HEK293 (cell line): ENCODE measurements at regions not wholly inside any gene's neighbourhood (a gene's known extent, or its start where the extent isn't known, plus 50 kb on each side); places are given as distances from the start of the nearest gene placed in this dataset.

Experiments used
- CTCF ChIA-PET: fragments of 350-600 bp; formaldehyde crosslinking; extraction: SDS; loops from one replicate; lab custom pipeline; 2021; ENCODE audit warnings: antibody characterized with exemption; lab: Yijun Ruan, JAX
- POLR2A ChIA-PET: fragments of 300-600 bp; formaldehyde crosslinking; extraction: SDS; loops from one replicate; lab custom pipeline; 2020; ENCODE audit warnings: antibody characterized with exemption, inconsistent platforms; lab: Yijun Ruan, JAX
- H3K27ac ChIP-seq: fragments of 200-500 bp; sonication (Bioruptor generic); 2 replicates; pipeline ENCODE4 v1.5.1; 2014; ENCODE audit warnings: low read depth, low read length, control low read depth, inconsistent platforms; ENCODE audit errors: extremely low read depth
- H3K36me3 ChIP-seq, 2 experiments: fragments of 200-500 bp in 1 of 2; sonication (Bioruptor generic) in 1 of 2; 1 replicate in 1 of 2; 2 replicates in 1 of 2; pipeline ENCODE4 v1.5.1; 2014 to 2017; ENCODE audit warnings: inconsistent platforms in 2 of 2, low read length in 2 of 2; ENCODE audit not compliant: control insufficient read depth in 2 of 2, insufficient read depth in 1 of 2
- H3K4me1 ChIP-seq: fragments of 200-500 bp; sonication (Bioruptor generic); 2 replicates; pipeline ENCODE4 v1.5.1; 2014; ENCODE audit warnings: mild to moderate bottlenecking, low read length, inconsistent platforms; ENCODE audit not compliant: control insufficient read depth, insufficient read depth
- H3K4me3 ChIP-seq: 2 replicates; pipeline ENCODE4 v1.5.1; 2011; ENCODE audit warnings: low read depth, mild to moderate bottlenecking, control low read depth, low read length, moderate library complexity
- H3K9me3 ChIP-seq: fragments of 200-500 bp; sonication (Bioruptor generic); 2 replicates; pipeline ENCODE4 v1.5.1; 2014; ENCODE audit warnings: low read depth, low read length, inconsistent platforms; ENCODE audit not compliant: control insufficient read depth, insufficient read depth
- ELK4 ChIP-seq: IDR thresholded peaks from 2 replicates; pipeline ENCODE4 v1.6.1; 2011; ENCODE audit warnings: mild to moderate bottlenecking, low read depth, low read length, borderline replicate concordance
- HIC1 ChIP-seq: fragments of 450-650 bp; formaldehyde crosslinking; IDR thresholded peaks from 2 replicates; pipeline ENCODE4 v1.5.1; 2016; ENCODE audit warnings: missing biosample characterization, missing genetic modification characterization
- KLF1 ChIP-seq: fragments of 450-650 bp; formaldehyde crosslinking; IDR thresholded peaks from 2 replicates; pipeline ENCODE4 v1.5.1; 2016; ENCODE audit warnings: missing biosample characterization, missing genetic modification characterization
- OSR2 ChIP-seq: fragments of 450-650 bp; formaldehyde crosslinking; IDR thresholded peaks from 2 replicates; pipeline ENCODE4 v1.5.1; 2016; ENCODE audit warnings: missing biosample characterization, missing genetic modification characterization
- PRDM2 ChIP-seq: fragments of 450-650 bp; formaldehyde crosslinking; IDR thresholded peaks from 2 replicates; pipeline ENCODE4 v1.5.1; 2016; ENCODE audit warnings: missing biosample characterization, missing genetic modification characterization, borderline replicate concordance
- SALL2 ChIP-seq: fragments of 450-650 bp; formaldehyde crosslinking; IDR thresholded peaks from 2 replicates; pipeline ENCODE4 v1.5.0; 2017; ENCODE audit warnings: missing biosample characterization, mild to moderate bottlenecking, missing genetic modification characterization, borderline replicate concordance
- YY1 ChIP-seq: fragments of 450-650 bp; formaldehyde crosslinking; IDR thresholded peaks from 2 replicates; pipeline ENCODE4 v1.5.1; 2018; ENCODE audit warnings: missing biosample characterization, missing genetic modification characterization
- ZBTB17 ChIP-seq: fragments of 450-650 bp; formaldehyde crosslinking; IDR thresholded peaks from 2 replicates; pipeline ENCODE4 v1.5.1; 2016; ENCODE audit warnings: missing biosample characterization, missing genetic modification characterization
- ZBTB21 ChIP-seq: fragments of 450-650 bp; formaldehyde crosslinking; IDR thresholded peaks from 2 replicates; pipeline ENCODE4 v1.5.1; 2017; ENCODE audit warnings: missing biosample characterization, missing genetic modification characterization
- ZBTB8A ChIP-seq: fragments of 450-650 bp; formaldehyde crosslinking; IDR thresholded peaks from 2 replicates; pipeline ENCODE4 v1.5.1; 2016; ENCODE audit warnings: missing biosample characterization, missing genetic modification characterization
- ZIC2 ChIP-seq: fragments of 450-650 bp; formaldehyde crosslinking; IDR thresholded peaks from 2 replicates; pipeline ENCODE4 v1.5.1; 2016; ENCODE audit warnings: missing biosample characterization, missing genetic modification characterization
- ZNF114 ChIP-seq: fragments of 450-650 bp; formaldehyde crosslinking; IDR thresholded peaks from 2 replicates; pipeline ENCODE4 v1.5.0; 2017; ENCODE audit warnings: missing biosample characterization, missing genetic modification characterization
- ZNF157 ChIP-seq: fragments of 450-650 bp; formaldehyde crosslinking; IDR thresholded peaks from 2 replicates; pipeline ENCODE4 v1.5.1; 2016; ENCODE audit warnings: missing biosample characterization, missing genetic modification characterization
- ZNF175 ChIP-seq: fragments of 450-650 bp; formaldehyde crosslinking; IDR thresholded peaks from 2 replicates; pipeline ENCODE4 v1.5.1; 2016; ENCODE audit warnings: missing biosample characterization, missing genetic modification characterization
- ZNF19 ChIP-seq: fragments of 450-650 bp; formaldehyde crosslinking; IDR thresholded peaks from 2 replicates; pipeline ENCODE4; 2016; ENCODE audit warnings: missing biosample characterization, missing genetic modification characterization, low read depth
- ZNF211 ChIP-seq: fragments of 450-650 bp; formaldehyde crosslinking; IDR thresholded peaks from 2 replicates; pipeline ENCODE4 v1.5.1; 2016; ENCODE audit warnings: low read depth, missing biosample characterization, missing genetic modification characterization
- ZNF366 ChIP-seq: fragments of 450-650 bp; formaldehyde crosslinking; conservative IDR thresholded peaks from 2 replicates; pipeline ENCODE4 v1.5.1; 2016; ENCODE audit warnings: missing biosample characterization, missing genetic modification characterization
- ZNF404 ChIP-seq: fragments of 450-650 bp; formaldehyde crosslinking; IDR thresholded peaks from 2 replicates; pipeline ENCODE4 v1.5.1; 2017; ENCODE audit warnings: missing biosample characterization, missing genetic modification characterization
- ZNF433 ChIP-seq: fragments of 450-650 bp; formaldehyde crosslinking; IDR thresholded peaks from 2 replicates; pipeline ENCODE4 v1.5.1; 2016; ENCODE audit warnings: missing biosample characterization, missing genetic modification characterization, low read depth
- ZNF501 ChIP-seq: fragments of 450-650 bp; formaldehyde crosslinking; IDR thresholded peaks from 2 replicates; pipeline ENCODE4 v1.5.1; 2016; ENCODE audit warnings: missing biosample characterization, missing genetic modification characterization
- ZNF513 ChIP-seq: fragments of 450-650 bp; IDR thresholded peaks from 2 replicates; pipeline ENCODE4 v1.5.1; 2018; ENCODE audit warnings: missing biosample characterization, missing genetic modification characterization
- ZNF560 ChIP-seq: fragments of 450-650 bp; formaldehyde crosslinking; IDR thresholded peaks from 2 replicates; pipeline ENCODE4 v1.5.1; 2017; ENCODE audit warnings: missing biosample characterization, missing genetic modification characterization, borderline replicate concordance
- ZNF571 ChIP-seq: fragments of 450-650 bp; formaldehyde crosslinking; IDR thresholded peaks from 2 replicates; pipeline ENCODE4 v1.5.0; 2017; ENCODE audit warnings: missing biosample characterization, missing genetic modification characterization
- ZNF610 ChIP-seq: fragments of 450-650 bp; formaldehyde crosslinking; IDR thresholded peaks from 2 replicates; pipeline ENCODE4 v1.5.1; 2016; ENCODE audit warnings: missing biosample characterization, missing genetic modification characterization, borderline replicate concordance
- ZNF624 ChIP-seq: fragments of 450-650 bp; formaldehyde crosslinking; IDR thresholded peaks from 2 replicates; pipeline ENCODE4 v1.5.1; 2017; ENCODE audit warnings: missing biosample characterization, missing genetic modification characterization
- ZNF670 ChIP-seq: fragments of 450-650 bp; formaldehyde crosslinking; IDR thresholded peaks from 2 replicates; pipeline ENCODE4 v1.5.1; 2016; ENCODE audit warnings: missing biosample characterization, missing genetic modification characterization, low read depth
- ZNF776 ChIP-seq: fragments of 450-650 bp; formaldehyde crosslinking; IDR thresholded peaks from 2 replicates; pipeline ENCODE4 v1.5.0; 2017; ENCODE audit warnings: missing biosample characterization, missing genetic modification characterization, borderline replicate concordance
- ZSCAN23 ChIP-seq: fragments of 450-650 bp; formaldehyde crosslinking; IDR thresholded peaks from 2 replicates; pipeline ENCODE4 v1.5.1; 2016; ENCODE audit warnings: missing biosample characterization, missing genetic modification characterization

- TF ChIP-seq PRDM2 = no peak
- no peak for TF ChIP-seq ZSCAN23
- no peak for TF ChIP-seq ZNF433 (tag by site-specific recombination)
- no peak for TF ChIP-seq ELK4
- TF ChIP-seq ZNF211 = no peak
- no peak for TF ChIP-seq ZNF19 (tag by site-specific recombination)
- no peak for TF ChIP-seq ZNF404 (tag by site-specific recombination)
- TF ChIP-seq ZNF501 = no peak
- TF ChIP-seq ZNF776 (tag by site-specific recombination) = no peak
- no peak for TF ChIP-seq HIC1 (tag by site-specific recombination)
- TF ChIP-seq ZBTB8A (tag by site-specific recombination) = no peak
- no peak for TF ChIP-seq ZNF560 (tag by site-specific recombination)
These were observed 307.3 kb downstream of the SV2B start (continued) for GRCh38 chr15:91407269-91407889.

- Histone ChIP-seq H3K27ac (no peak overlapping the region), H3K4me1 (0 out of 2 replicates have a peak, but pooled peaks cover 2% of the 10 kb centered on the region), H3K36me3 (no peaks in the 10 kb centered on the region), H3K4me3 (no peak overlapping the region), H3K9me3 (no peaks in the 10 kb centered on the region)
- ChIA-PET POLR2A (no interaction called here), CTCF (no interaction called here)
- no peak for TF ChIP-seq ZNF624
- TF ChIP-seq ZNF560 (tag by site-specific recombination) = no peak
- TF ChIP-seq ZNF610 (tag by site-specific recombination) = no peak
- TF ChIP-seq ZNF366 = no peak
- TF ChIP-seq ZNF114 (tag by site-specific recombination) = no peak
- TF ChIP-seq KLF1 (tag by site-specific recombination) = no peak
- no peak for TF ChIP-seq YY1 (tag by site-specific recombination)
- TF ChIP-seq SALL2 (tag by site-specific recombination) = no peak
- no peak for TF ChIP-seq ZNF175 (tag by site-specific recombination)
- no peak for TF ChIP-seq ZBTB21
- no peak for TF ChIP-seq OSR2 (tag by site-specific recombination)
- TF ChIP-seq ZNF571 (tag by site-specific recombination) = no peak
- no peak for TF ChIP-seq ZNF513 (tag by site-specific recombination)
- no peak for TF ChIP-seq ZNF157 (tag by site-specific recombination)
- no peak for TF ChIP-seq ZNF19 (tag by site-specific recombination)
- no peak for TF ChIP-seq ZIC2 (tag by site-specific recombination)
- no peak for TF ChIP-seq ZBTB17 (tag by site-specific recombination)
- TF ChIP-seq ZNF670 = no peak
- TF ChIP-seq ZBTB8A (tag by site-specific recombination) = no peak
These were observed 308.5 kb downstream of the SV2B start for GRCh38 chr15:91408476-91409076.
